ENCODE measurements at regions not wholly inside any gene's neighbourhood (a gene's known extent, or its start where the extent isn't known, plus 50 kb on each side); places are given as distances from the start of the nearest gene placed in this dataset.
A peak's percentile ranks its signal among the peaks of the same experiment; 100 is the strongest.
"Not testable (repeated sequence)": the region's sequence is repeated elsewhere in the genome, so short reads cannot be mapped to it uniquely, and the experiment has no call there.

- H3K9me3 ChIP-seq (ENCODE audit: control insufficient read depth, insufficient read depth, low read depth, low read length); POLR2A ChIA-PET; H3K4me3 ChIP-seq (ENCODE audit: low read depth, low read length); H3K36me3 ChIP-seq (ENCODE audit: control insufficient read depth in 2 of 2, insufficient read depth in 1 of 2, low read length in 2 of 2); H3K4me1 ChIP-seq (ENCODE audit: control insufficient read depth, insufficient read depth, low read length); H3K27ac ChIP-seq (ENCODE audit: extremely low read depth, low read depth, low read length): not testable (repeated sequence)
- CTCF ChIA-PET = interaction anchor here (0.7 to 0.8 kb wide), 2 partner anchors 359 to 920 kb away, joined by 3 read pairs; no protein-coding TSS in a partner anchor
- TF ChIP-seq ZNF510 (tag by site-specific recombination; IDR thresholded peaks at IDR 0.05; ENCODE audit: insufficient replicate concordance) (peak; percentile 74), ZNF394 (tag by site-specific recombination; IDR thresholded peaks at IDR 0.05; ENCODE audit: borderline replicate concordance) (peak; percentile 94), GLI2 (tag by site-specific recombination; IDR thresholded peaks at IDR 0.05; ENCODE audit: borderline replicate concordance, low read depth) (peak; percentile 41; the same call in 1 of the 2 replicates), ZNF501 (tag by site-specific recombination; IDR thresholded peaks at IDR 0.05) (peak; percentile 63; the same call in 1 of the 2 replicates), ZNF433 (tag by site-specific recombination; IDR thresholded peaks at IDR 0.05; ENCODE audit: low read depth) (peak; percentile 80), ZBTB1 (tag by site-specific recombination; IDR thresholded peaks at IDR 0.05) (0 out of 2 replicates have a peak, but pooled peaks have one; percentile 64), ZNF623 (tag by site-specific recombination; IDR thresholded peaks at IDR 0.05) (peak; percentile 80), ZNF292 (tag by site-specific recombination; IDR thresholded peaks at IDR 0.05; ENCODE audit: borderline replicate concordance, low read depth) (0 out of 2 replicates have a peak, but pooled peaks have one; percentile 60), ZNF529 (tag by site-specific recombination; IDR thresholded peaks at IDR 0.05; ENCODE audit: insufficient replicate concordance) (peak; percentile 22), ZNF530 (tag by site-specific recombination; IDR thresholded peaks at IDR 0.05; ENCODE audit: low read depth) (peak; percentile 54; the same call in 1 of the 2 replicates), ZNF140 (tag by site-specific recombination; IDR thresholded peaks at IDR 0.05) (peak; percentile 80; the same call in 1 of the 2 replicates), ZNF580 (tag by site-specific recombination; IDR thresholded peaks at IDR 0.05) (0 out of 2 replicates have a peak, but pooled peaks have one; percentile 55), ZFP37 (tag by site-specific recombination; IDR thresholded peaks at IDR 0.05) (peak; percentile 44; the same call in 1 of the 2 replicates), REST (tag by site-specific recombination; IDR thresholded peaks at IDR 0.05) (peak; percentile 72; the same call in 1 of the 2 replicates), ZNF266 (tag by site-specific recombination; IDR thresholded peaks at IDR 0.05; ENCODE audit: low read depth) (peak; percentile 85), ZNF654 (tag by site-specific recombination; IDR thresholded peaks at IDR 0.05; ENCODE audit: low read depth) (peak; percentile 41), ZNF791 (tag by site-specific recombination; IDR thresholded peaks at IDR 0.05) (0 out of 2 replicates have a peak, but pooled peaks have one; percentile 30), ZXDB (tag by site-specific recombination; IDR thresholded peaks at IDR 0.05) (peak; percentile 83), ZNF555 (tag by site-specific recombination; conservative IDR thresholded peaks at IDR 0.05) (peak; percentile 92), ZNF629 (tag by site-specific recombination; IDR thresholded peaks at IDR 0.05) (0 out of 2 replicates have a peak, but pooled peaks have one; percentile 36), ZNF558 (tag by site-specific recombination; IDR thresholded peaks at IDR 0.05) (peak; percentile 51; the same call in 1 of the 2 replicates), ZNF518A (tag by site-specific recombination; conservative IDR thresholded peaks at IDR 0.05; ENCODE audit: low read depth) (peak; percentile 93), ZNF404 (tag by site-specific recombination; IDR thresholded peaks at IDR 0.05) (peak; percentile 83; the same call in 1 of the 2 replicates), ZBTB8A (tag by site-specific recombination; IDR thresholded peaks at IDR 0.05) (peak; percentile 82), ZBTB11 (tag by site-specific recombination; conservative IDR thresholded peaks at IDR 0.05; ENCODE audit: low read depth) (peak; percentile 82), ZNF664 (tag by site-specific recombination; IDR thresholded peaks at IDR 0.05) (0 out of 2 replicates have a peak, but pooled peaks have one; percentile 36)
These were observed 154.0 kb upstream of the MPDZ start for GRCh38 chr9:13433453-13433852.

Data from HEK293 (cell line).